ENCODE measurements at regions not wholly inside any gene's neighbourhood (a gene's known extent, or its start where the extent isn't known, plus 50 kb on each side); places are given as distances from the start of the nearest gene placed in this dataset.
A peak's percentile ranks its signal among the peaks of the same experiment; 100 is the strongest.

DNA sequence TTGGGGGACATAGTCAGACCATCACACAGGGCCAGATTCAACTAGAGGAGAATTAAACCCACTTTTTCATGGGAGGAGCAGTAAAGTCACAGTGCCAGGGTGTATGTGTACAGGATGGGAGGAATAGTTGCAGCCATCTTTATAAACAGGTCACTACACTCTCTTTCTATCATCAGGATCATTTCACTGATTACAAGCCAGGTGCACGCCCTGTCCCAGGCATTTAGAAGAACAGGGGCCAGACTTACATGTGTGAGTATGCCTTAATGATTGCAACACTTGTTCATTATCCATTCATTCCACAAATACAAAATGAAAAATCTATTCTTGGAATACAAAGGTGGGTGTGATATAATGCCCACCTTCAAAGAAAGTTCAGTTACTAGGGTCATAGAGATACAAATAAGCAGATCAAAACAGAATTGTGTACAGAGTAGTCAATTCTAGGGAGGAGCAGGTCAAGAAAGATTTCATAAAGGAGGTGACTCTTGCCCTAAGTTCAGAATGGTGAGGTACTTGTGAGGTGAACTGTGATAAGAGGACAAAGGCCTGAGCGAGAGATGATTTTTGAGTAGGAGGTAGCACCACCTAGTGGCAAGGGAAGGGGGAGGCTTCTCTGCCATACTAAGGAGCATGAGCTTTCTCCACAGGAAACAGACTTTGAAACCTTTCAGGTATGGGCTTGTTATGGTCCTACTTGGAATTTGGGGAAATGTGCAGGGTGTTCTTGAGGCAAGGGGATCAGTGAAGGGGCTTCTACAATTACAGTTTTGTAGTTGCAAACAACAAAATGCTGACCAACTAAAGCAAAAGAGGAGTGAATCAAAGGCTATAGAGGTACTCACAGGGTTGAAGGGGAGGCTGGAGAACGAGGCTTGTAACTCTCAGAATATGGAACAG lies 156.3 kb downstream of the SUCLG1 start:
- TF ChIP-seq POLR2A (IDR thresholded peaks at IDR 0.05), result no peak
- TF ChIP-seq, protein P1, sequence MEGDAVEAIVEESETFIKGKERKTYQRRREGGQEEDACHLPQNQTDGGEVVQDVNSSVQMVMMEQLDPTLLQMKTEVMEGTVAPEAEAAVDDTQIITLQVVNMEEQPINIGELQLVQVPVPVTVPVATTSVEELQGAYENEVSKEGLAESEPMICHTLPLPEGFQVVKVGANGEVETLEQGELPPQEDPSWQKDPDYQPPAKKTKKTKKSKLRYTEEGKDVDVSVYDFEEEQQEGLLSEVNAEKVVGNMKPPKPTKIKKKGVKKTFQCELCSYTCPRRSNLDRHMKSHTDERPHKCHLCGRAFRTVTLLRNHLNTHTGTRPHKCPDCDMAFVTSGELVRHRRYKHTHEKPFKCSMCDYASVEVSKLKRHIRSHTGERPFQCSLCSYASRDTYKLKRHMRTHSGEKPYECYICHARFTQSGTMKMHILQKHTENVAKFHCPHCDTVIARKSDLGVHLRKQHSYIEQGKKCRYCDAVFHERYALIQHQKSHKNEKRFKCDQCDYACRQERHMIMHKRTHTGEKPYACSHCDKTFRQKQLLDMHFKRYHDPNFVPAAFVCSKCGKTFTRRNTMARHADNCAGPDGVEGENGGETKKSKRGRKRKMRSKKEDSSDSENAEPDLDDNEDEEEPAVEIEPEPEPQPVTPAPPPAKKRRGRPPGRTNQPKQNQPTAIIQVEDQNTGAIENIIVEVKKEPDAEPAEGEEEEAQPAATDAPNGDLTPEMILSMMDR (IDR thresholded peaks at IDR 0.05), result peak in 2 of 3 donors; percentile 41 to 61
- TF ChIP-seq POLR2AphosphoS5 (IDR thresholded peaks at IDR 0.05), result no peak

All from breast epithelium (tissue), 3 donors.